HG03280 (cell line): ENCODE measurements at regions not wholly inside any gene's neighbourhood (a gene's known extent, or its start where the extent isn't known, plus 50 kb on each side); places are given as distances from the start of the nearest gene placed in this dataset.

ENCODE experiments used
- ATAC-seq: cut with Tn5 transposase; IDR thresholded peaks from one replicate; pipeline ENCODE4 v1.9.1; 2021; ENCODE audit warnings: mild to moderate bottlenecking, moderate library complexity; ENCODE audit not compliant: unreplicated experiment

- ATAC-seq, result no peak
Measured at GRCh38 chr4:126086041-126086440, 771.3 kb downstream of the FAT4 start.

- ATAC-seq, result no peak
Measured at GRCh38 chr4:126087101-126087500, 772.3 kb downstream of the FAT4 start.

- no peak for ATAC-seq
Measured at GRCh38 chr4:126097155-126097799, 782.5 kb downstream of the FAT4 start.

GRCh38 chr4:126106658-126107057 is 791.9 kb downstream of the FAT4 start:
- ATAC-seq, result no peak

GRCh38 chr4:126109836-126110235 is 795.1 kb downstream of the FAT4 start:
- no peak for ATAC-seq

GRCh38 chr4:126113058-126113457 is 798.3 kb downstream of the FAT4 start:
- ATAC-seq, result no peak

GRCh38 chr4:126123611-126124325 is 809.0 kb downstream of the FAT4 start:
- no peak for ATAC-seq

GRCh38 chr4:126124818-126125217 is 810.1 kb downstream of the FAT4 start:
- ATAC-seq, result no peak

GRCh38 chr4:126130215-126130614 is 815.5 kb downstream of the FAT4 start:
- ATAC-seq, result no peak

- ATAC-seq, result no peak
Measured at GRCh38 chr4:126136922-126137781, 822.4 kb downstream of the FAT4 start.

- ATAC-seq, result no peak
Measured at GRCh38 chr4:126137782-126138170, 823.0 kb downstream of the FAT4 start.

- ATAC-seq, result no peak
Measured at GRCh38 chr4:126144543-126145237, 829.9 kb downstream of the FAT4 start.

- ATAC-seq, result no peak
Measured at GRCh38 chr4:126168484-126168883, 853.7 kb downstream of the FAT4 start.

- no peak for ATAC-seq
Measured at GRCh38 chr4:126172126-126172525, 857.4 kb downstream of the FAT4 start.

GRCh38 chr4:126174627-126175026 is 859.9 kb downstream of the FAT4 start:
- no peak for ATAC-seq

GRCh38 chr4:126180642-126181041 is 865.9 kb downstream of the FAT4 start:
- ATAC-seq, result no peak

GRCh38 chr4:126182336-126182735 is 867.6 kb downstream of the FAT4 start:
- ATAC-seq, result no peak

GRCh38 chr4:126182786-126183185 is 868.0 kb downstream of the FAT4 start:
- no peak for ATAC-seq

- no peak for ATAC-seq
Measured at GRCh38 chr4:126183206-126183605, 868.5 kb downstream of the FAT4 start.

GRCh38 chr4:126191536-126191935 is 876.8 kb downstream of the FAT4 start:
- no peak for ATAC-seq

GRCh38 chr4:126192506-126192905 is 877.8 kb downstream of the FAT4 start:
- no peak for ATAC-seq
